ENCODE measurements at regions not wholly inside any gene's neighbourhood (a gene's known extent, or its start where the extent isn't known, plus 50 kb on each side); places are given as distances from the start of the nearest gene placed in this dataset.
A peak's percentile ranks its signal among the peaks of the same experiment; 100 is the strongest.

GRCh38 chr12:19810213-19810612 lies 370.9 kb downstream of the AEBP2 start:
- ChIA-PET CTCF (no interaction called here), POLR2A (no interaction called here)
- TF ChIP-seq HMGXB4 (CRISPR knock-in tag; IDR thresholded peaks at IDR 0.05) (no peak), ETV6 (CRISPR knock-in tag; IDR thresholded peaks at IDR 0.05) (no peak), ZNF121 (CRISPR knock-in tag; IDR thresholded peaks at IDR 0.05) (no peak), ZBTB43 (CRISPR knock-in tag; IDR thresholded peaks at IDR 0.05) (no peak), E2F5 (CRISPR knock-in tag; IDR thresholded peaks at IDR 0.05) (no peak)
- ATAC-seq (no peak), DNase-seq (ENCODE audit: low spot score) (no peak)
- H3K36me3 Mint-ChIP-seq, result peaks cover 11% of the 10 kb centered on the region
- H3K27ac Mint-ChIP-seq, result no peak overlapping the region
- H3K9me3 Mint-ChIP-seq, result peaks cover 38% of the 10 kb centered on the region
- H3K4me3 Mint-ChIP-seq, result no peak overlapping the region
- H3K27me3 Mint-ChIP-seq (ENCODE audit: low read depth), result no peaks in the 10 kb centered on the region; the same call in none of the 2 replicates
- no peaks in the 10 kb centered on the region for H3K4me1 Mint-ChIP-seq

GRCh38 chr12:19811922-19812321 lies 372.6 kb downstream of the AEBP2 start:
- no peak for ATAC-seq
- CTCF ChIA-PET, result interaction anchor here (1.6 kb wide), 1 partner anchor 33 kb away, joined by 5 read pairs; no protein-coding TSS in a partner anchor
- no peaks in the 10 kb centered on the region; the same call in none of the 2 replicates for H3K27me3 Mint-ChIP-seq (ENCODE audit: low read depth)
- DNase-seq (ENCODE audit: low spot score), result no peak
- peaks cover 15% of the 10 kb centered on the region for H3K36me3 Mint-ChIP-seq
- POLR2A ChIA-PET, result no interaction called here
- H3K9me3 Mint-ChIP-seq, result peaks cover 44% of the 10 kb centered on the region
- TF ChIP-seq E2F1 (CRISPR knock-in tag; IDR thresholded peaks at IDR 0.05), result no peak
- no peak for TF ChIP-seq ZSCAN18 (CRISPR knock-in tag; IDR thresholded peaks at IDR 0.05)
- no peak for TF ChIP-seq JAZF1 (CRISPR knock-in tag; IDR thresholded peaks at IDR 0.05)
- no peak for TF ChIP-seq ZNF281 (CRISPR knock-in tag; IDR thresholded peaks at IDR 0.05)
- TF ChIP-seq USF2 (CRISPR knock-in tag; IDR thresholded peaks at IDR 0.05), result no peak
- H3K4me1 Mint-ChIP-seq, result no peaks in the 10 kb centered on the region
- no peak overlapping the region for H3K27ac Mint-ChIP-seq
- H3K4me3 Mint-ChIP-seq, result no peak overlapping the region

- ChIA-PET CTCF (interaction anchor here (1.2 to 1.6 kb wide), 2 partner anchors 40 to 62 kb away, joined by 3 to 4 read pairs; no protein-coding TSS in a partner anchor), POLR2A (no interaction called here)
- H3K4me1 Mint-ChIP-seq, result no peaks in the 10 kb centered on the region
- ATAC-seq (no peak), DNase-seq (ENCODE audit: low spot score) (no peak)
- peak overlapping the region; percentile 47; the same call in 1 of the 2 replicates for H3K27ac Mint-ChIP-seq
- H3K36me3 Mint-ChIP-seq, result peaks cover 8% of the 10 kb centered on the region
- H3K4me3 Mint-ChIP-seq, result no peak overlapping the region
- no peaks in the 10 kb centered on the region; the same call in 1 of the 2 replicates for H3K27me3 Mint-ChIP-seq (ENCODE audit: low read depth)
- H3K9me3 Mint-ChIP-seq, result peaks cover 28% of the 10 kb centered on the region
- TF ChIP-seq CDX4 (CRISPR knock-in tag; IDR thresholded peaks at IDR 0.05; ENCODE audit: borderline replicate concordance), result no peak
- no peak for TF ChIP-seq E2F1 (CRISPR knock-in tag; IDR thresholded peaks at IDR 0.05)
- TF ChIP-seq ZMAT4 (CRISPR knock-in tag; IDR thresholded peaks at IDR 0.05), result no peak
- TF ChIP-seq ZNF281 (CRISPR knock-in tag; IDR thresholded peaks at IDR 0.05), result no peak
These were observed 379.9 kb downstream of the AEBP2 start for GRCh38 chr12:19819231-19819630.
